SK-N-SH (cell line): ENCODE measurements at regions not wholly inside any gene's neighbourhood (a gene's known extent, or its start where the extent isn't known, plus 50 kb on each side); places are given as distances from the start of the nearest gene placed in this dataset.

Experiments
- POLR2AphosphoS5 ChIP-seq: IDR thresholded peaks from 2 replicates; pipeline ENCODE4 v1.6.1; 2012; ENCODE audit warnings: low read depth, low read length
- RAD21 ChIP-seq: IDR thresholded peaks from 2 replicates; pipeline ENCODE4 v1.6.1; 2012; ENCODE audit warnings: mild to moderate bottlenecking, low read length
- YY1 ChIP-seq: IDR thresholded peaks from 2 replicates; pipeline ENCODE4 v1.4.0; 2012; ENCODE audit warnings: low read depth, mild to moderate bottlenecking
- TF ChIP-seq, protein P1 (sequence below): fragments of 200-600 bp; sonication (generic); IDR thresholded peaks from 2 replicates; pipeline ENCODE4 v1.6.1; 2017; ENCODE audit warnings: antibody characterized with exemption, mild to moderate bottlenecking, moderate library complexity

DNA sequence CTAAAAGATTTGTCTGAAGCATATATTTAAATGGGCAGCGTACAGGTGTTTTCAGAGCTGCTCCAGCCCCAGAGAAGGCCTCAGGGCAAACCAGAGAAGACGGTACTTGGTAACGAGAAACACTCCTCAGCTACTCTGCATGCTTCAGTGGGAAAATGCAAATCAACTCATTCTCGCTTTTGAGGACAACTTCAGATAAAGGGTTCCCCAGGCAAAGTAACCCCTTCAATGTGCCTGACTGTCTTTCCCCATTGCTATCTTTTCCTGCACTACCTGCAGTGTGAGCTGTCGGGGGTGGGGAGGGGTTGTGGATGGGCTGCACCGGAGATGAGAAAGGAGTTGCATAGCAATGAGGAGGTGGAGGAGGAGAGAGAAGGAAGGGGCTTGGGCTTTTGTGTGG lies 339.7 kb upstream of the CLINT1 start:
- TF ChIP-seq YY1 (no peak), RAD21 (no peak), POLR2AphosphoS5 (no peak)
- TF ChIP-seq, protein P1, sequence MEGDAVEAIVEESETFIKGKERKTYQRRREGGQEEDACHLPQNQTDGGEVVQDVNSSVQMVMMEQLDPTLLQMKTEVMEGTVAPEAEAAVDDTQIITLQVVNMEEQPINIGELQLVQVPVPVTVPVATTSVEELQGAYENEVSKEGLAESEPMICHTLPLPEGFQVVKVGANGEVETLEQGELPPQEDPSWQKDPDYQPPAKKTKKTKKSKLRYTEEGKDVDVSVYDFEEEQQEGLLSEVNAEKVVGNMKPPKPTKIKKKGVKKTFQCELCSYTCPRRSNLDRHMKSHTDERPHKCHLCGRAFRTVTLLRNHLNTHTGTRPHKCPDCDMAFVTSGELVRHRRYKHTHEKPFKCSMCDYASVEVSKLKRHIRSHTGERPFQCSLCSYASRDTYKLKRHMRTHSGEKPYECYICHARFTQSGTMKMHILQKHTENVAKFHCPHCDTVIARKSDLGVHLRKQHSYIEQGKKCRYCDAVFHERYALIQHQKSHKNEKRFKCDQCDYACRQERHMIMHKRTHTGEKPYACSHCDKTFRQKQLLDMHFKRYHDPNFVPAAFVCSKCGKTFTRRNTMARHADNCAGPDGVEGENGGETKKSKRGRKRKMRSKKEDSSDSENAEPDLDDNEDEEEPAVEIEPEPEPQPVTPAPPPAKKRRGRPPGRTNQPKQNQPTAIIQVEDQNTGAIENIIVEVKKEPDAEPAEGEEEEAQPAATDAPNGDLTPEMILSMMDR: no peak
